Ascending aorta (tissue), 2 donors: ENCODE measurements at regions not wholly inside any gene's neighbourhood (a gene's known extent, or its start where the extent isn't known, plus 50 kb on each side); places are given as distances from the start of the nearest gene placed in this dataset.

Experiments used
- DNase-seq, 2 donors: peaks; one replicate each; pipeline ENCODE4 v3.0.0-alpha.2; 2019; ENCODE audit warnings: low spot score in 2 of 2
- H3K27ac ChIP-seq, 2 donors: fragments of 200-600 bp; sonication (generic); one replicate each; pipeline ENCODE4 v1.5.1; 2016 to 2017; ENCODE audit warnings: mild to moderate bottlenecking in 1 of 2
- H3K27me3 ChIP-seq: fragments of 200-600 bp; sonication (generic); one replicate; pipeline ENCODE4 v1.5.1; 2017
- H3K36me3 ChIP-seq, 2 donors: fragments of 200-600 bp; sonication (generic); one replicate each; pipeline ENCODE4 v1.5.1; 2016
- H3K4me1 ChIP-seq, 2 donors: fragments of 200-600 bp; sonication (generic); one replicate each; pipeline ENCODE4 v1.5.1; 2016 to 2017; ENCODE audit warnings: mild to moderate bottlenecking in 1 of 2
- H3K4me3 ChIP-seq, 2 donors: fragments of 200-600 bp; sonication (generic); one replicate each; pipeline ENCODE4 v1.5.1; 2016 to 2017; ENCODE audit warnings: mild to moderate bottlenecking in 1 of 2
- H3K9me3 ChIP-seq, 2 donors: fragments of 200-600 bp; sonication (generic); one replicate each; pipeline ENCODE4 v1.5.1; 2016
- CTCF ChIP-seq, 3 experiments: fragments of 200-600 bp in 2 of 3; fragments of 450-650 bp in 1 of 3; sonication (generic) in 2 of 3; IDR thresholded peaks; one replicate each; pipeline ENCODE4 v1.5.1; 2016 to 2019; ENCODE audit warnings: antibody characterized with exemption in 3 of 3, mild to moderate bottlenecking in 1 of 3, moderate library complexity in 1 of 3
- intact Hi-C: fragments of 100-400 bp; cut with DNase I; formaldehyde crosslinking; loops from one replicate; pipeline ENCODE4 v1.15.1; 2023

GRCh38 chr10:78937393-78937792, 131.4 kb upstream of the ZMIZ1 start:
- Histone ChIP-seq H3K9me3 (no peaks in the 10 kb centered on the region), H3K4me3 (no peak overlapping the region), H3K4me1 (no peaks in the 10 kb centered on the region), H3K36me3 (no peaks in the 10 kb centered on the region), H3K27ac (no peak overlapping the region), H3K27me3 (no peaks in the 10 kb centered on the region)
- intact Hi-C loops = no loop called here
- no peak for DNase-seq
- TF ChIP-seq CTCF (IDR thresholded peaks at IDR 0.05) = no peak

DNA sequence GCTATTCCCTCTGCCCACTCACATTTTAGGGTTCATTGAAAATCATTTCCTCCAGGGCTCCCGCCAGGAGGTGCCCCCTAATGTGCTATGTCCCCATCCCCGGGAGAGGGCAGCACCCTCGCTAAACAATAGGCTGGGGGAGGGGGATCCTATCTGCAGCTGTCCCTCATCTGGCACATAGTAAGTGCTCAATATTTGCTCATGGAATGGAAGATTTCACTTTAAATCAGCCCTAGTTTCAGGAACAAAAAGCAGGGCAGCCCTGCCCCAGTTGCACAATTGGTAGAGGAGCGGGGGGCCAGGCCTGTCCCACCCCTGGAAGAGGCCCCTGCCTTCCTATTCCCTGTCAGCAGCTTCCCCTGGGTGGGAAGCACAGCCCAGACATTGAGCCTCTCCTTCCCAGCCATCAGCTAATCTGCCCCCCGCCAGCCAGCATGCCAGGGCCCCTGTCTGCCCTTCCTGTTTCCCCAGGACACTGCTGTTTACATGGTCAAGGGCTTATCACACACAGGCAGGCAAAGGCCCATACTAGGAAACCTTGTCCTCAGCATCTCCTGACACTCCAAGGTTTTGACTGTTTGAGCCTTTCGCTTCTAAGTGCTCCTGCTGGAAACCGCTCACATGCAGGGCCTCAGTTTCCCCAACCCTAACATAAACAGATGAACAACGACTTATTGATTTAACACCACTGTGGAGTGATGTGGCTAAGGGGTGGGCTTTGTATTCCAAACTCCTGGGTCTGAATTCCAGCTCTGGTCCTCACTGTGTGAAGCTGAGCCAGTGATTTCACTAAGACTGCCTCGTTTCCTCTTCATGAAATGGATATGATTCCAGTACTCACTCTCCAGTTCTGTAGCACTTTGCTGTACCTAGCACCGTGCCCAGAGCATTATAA, 130.7 kb upstream of the ZMIZ1 start:
- no peak overlapping the region for H3K27ac ChIP-seq
- no peaks in the 10 kb centered on the region for H3K27me3 ChIP-seq
- intact Hi-C loops = no loop called here
- H3K9me3 ChIP-seq = no peaks in the 10 kb centered on the region
- DNase-seq = no peak
- TF ChIP-seq CTCF (IDR thresholded peaks at IDR 0.05) = no peak
- H3K36me3 ChIP-seq = no peaks in the 10 kb centered on the region
- H3K4me1 ChIP-seq = no peaks in the 10 kb centered on the region
- H3K4me3 ChIP-seq = no peak overlapping the region

DNA sequence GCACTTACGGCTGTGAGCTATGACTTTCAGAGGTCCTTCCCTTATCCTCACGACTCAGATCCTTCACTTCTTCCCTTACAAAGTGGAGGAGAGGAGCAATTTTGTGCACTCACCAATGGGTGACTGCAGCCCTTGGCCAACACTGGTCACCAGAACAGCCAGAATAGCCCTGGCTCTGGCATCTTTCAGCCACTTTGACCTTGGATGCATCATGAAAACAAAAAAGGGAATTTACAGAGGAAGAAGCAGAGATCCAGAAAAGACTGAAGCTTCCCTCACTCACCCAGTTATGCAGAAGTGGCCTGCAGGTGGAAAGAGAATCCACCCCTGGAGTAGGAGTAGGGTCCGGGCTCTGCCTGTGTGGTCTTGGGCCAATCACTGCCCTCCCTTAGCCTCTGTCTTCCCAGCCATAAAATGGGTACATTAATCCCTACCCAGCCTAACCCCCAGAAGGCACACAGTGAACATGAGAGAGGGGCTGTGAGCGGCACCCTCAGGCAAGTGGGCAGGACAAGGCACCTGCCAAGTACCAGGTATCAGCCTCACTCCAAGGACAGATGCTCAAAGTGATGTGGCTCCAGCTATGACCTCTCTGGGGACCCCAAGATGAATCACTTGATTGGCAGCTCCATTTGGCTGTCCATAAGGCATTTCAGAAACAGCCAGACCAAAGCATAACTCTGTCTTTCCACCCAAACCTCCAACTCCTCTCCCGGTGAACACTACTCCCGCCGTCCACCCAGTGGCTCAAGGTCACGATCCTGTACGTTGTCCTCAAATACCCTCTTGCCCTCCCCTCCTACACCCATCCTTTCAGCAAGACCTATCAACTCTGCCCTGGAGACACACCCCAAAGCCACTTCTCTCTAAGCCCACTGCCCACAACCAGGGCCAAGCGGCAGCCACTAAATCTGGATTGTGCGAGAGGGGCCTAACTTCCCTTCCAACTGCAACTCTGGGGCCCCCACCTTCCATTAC, 129.8 kb upstream of the ZMIZ1 start:
- Histone ChIP-seq H3K4me3 (no peak overlapping the region), H3K4me1 (no peaks in the 10 kb centered on the region), H3K27me3 (no peaks in the 10 kb centered on the region), H3K9me3 (no peaks in the 10 kb centered on the region), H3K36me3 (no peaks in the 10 kb centered on the region), H3K27ac (no peak overlapping the region)
- no peak for DNase-seq
- intact Hi-C loops = no loop called here
- no peak for TF ChIP-seq CTCF (IDR thresholded peaks at IDR 0.05)

GRCh38 chr10:78942091-78942501, 126.7 kb upstream of the ZMIZ1 start:
- intact Hi-C loops = no loop called here
- no peak for TF ChIP-seq CTCF (IDR thresholded peaks at IDR 0.05)
- H3K4me1 ChIP-seq = peaks cover 0 to 6% of the 10 kb centered on the region in 2 donors
- DNase-seq = no peak
- no peak overlapping the region for H3K4me3 ChIP-seq
- no peaks in the 10 kb centered on the region for H3K27me3 ChIP-seq
- H3K27ac ChIP-seq = no peak overlapping the region
- no peaks in the 10 kb centered on the region for H3K36me3 ChIP-seq
- no peaks in the 10 kb centered on the region for H3K9me3 ChIP-seq

GRCh38 chr10:78944723-78945312, 123.9 kb upstream of the ZMIZ1 start:
- Histone ChIP-seq H3K27me3 (no peaks in the 10 kb centered on the region), H3K36me3 (no peaks in the 10 kb centered on the region), H3K4me3 (no peak overlapping the region), H3K27ac (no peak overlapping the region), H3K4me1 (peaks cover 0 to 6% of the 10 kb centered on the region in 2 donors), H3K9me3 (no peaks in the 10 kb centered on the region)
- intact Hi-C loops = no loop called here
- no peak for TF ChIP-seq CTCF (IDR thresholded peaks at IDR 0.05)
- no peak for DNase-seq
